NT2/D1 (cell line): ENCODE measurements at regions not wholly inside any gene's neighbourhood (a gene's known extent, or its start where the extent isn't known, plus 50 kb on each side); places are given as distances from the start of the nearest gene placed in this dataset.

Source experiments
- DNase-seq: peaks from one replicate; pipeline ENCODE4 v3.0.0-alpha.2; 2011; ENCODE audit warnings: low read depth, low spot score
- H3K27me3 ChIP-seq: 2 replicates; pipeline ENCODE4 v1.6.0; 2011; ENCODE audit warnings: mild to moderate bottlenecking; ENCODE audit not compliant: insufficient read length, insufficient read depth
- H3K36me3 ChIP-seq: 2 replicates; pipeline ENCODE4 v1.6.1; 2011; ENCODE audit warnings: mild to moderate bottlenecking, low read length, mixed read lengths; ENCODE audit not compliant: insufficient read depth, insufficient read length
- H3K4me1 ChIP-seq: 2 replicates; pipeline ENCODE4 v1.5.1; 2011; ENCODE audit not compliant: insufficient read depth, insufficient read length
- H3K4me3 ChIP-seq: 2 replicates; pipeline ENCODE4 v1.5.1; 2011; ENCODE audit warnings: low read depth; ENCODE audit not compliant: insufficient read length
- H3K9ac ChIP-seq: 2 replicates; pipeline ENCODE4 v1.6.0; 2011; ENCODE audit warnings: low read depth; ENCODE audit not compliant: insufficient read length
- H3K9me3 ChIP-seq: 2 replicates; pipeline ENCODE4 v1.5.1; 2011; ENCODE audit warnings: mild to moderate bottlenecking, low read length; ENCODE audit not compliant: insufficient read depth
- SUZ12 ChIP-seq: IDR thresholded peaks from 2 replicates; pipeline ENCODE4 v1.6.1; 2011; ENCODE audit not compliant: insufficient read length, insufficient read depth; ENCODE audit errors: extremely low read depth
- YY1 ChIP-seq: IDR thresholded peaks from 2 replicates; pipeline ENCODE4 v1.6.1; 2011; ENCODE audit not compliant: insufficient read length, insufficient read depth
- ZNF274 ChIP-seq: IDR thresholded peaks from 2 replicates; pipeline ENCODE4 v1.6.1; 2011; ENCODE audit warnings: mild to moderate bottlenecking, low read depth, low read length

DNA sequence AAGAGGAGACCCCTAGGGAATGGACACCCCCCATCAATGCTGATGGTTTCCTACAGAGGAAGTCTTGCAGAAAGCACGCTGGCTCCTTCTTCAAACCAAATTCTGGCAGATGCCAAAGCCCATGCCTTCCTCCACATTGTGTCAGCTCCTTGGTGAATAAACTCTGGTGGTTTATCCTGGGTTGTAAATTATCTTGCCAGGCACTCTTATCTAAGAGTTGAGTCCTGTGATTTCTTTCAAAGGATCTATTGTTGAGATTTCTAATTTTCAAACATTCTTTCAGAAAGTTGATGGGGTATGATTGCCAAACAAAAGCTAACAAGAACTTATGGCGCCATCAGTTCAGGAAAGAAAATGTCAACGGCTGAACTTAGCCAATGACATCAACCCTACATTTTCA is 160.4 kb downstream of the NSG2 start:
- no peak for TF ChIP-seq YY1
- no peak for TF ChIP-seq SUZ12
- no peak for TF ChIP-seq ZNF274
- Histone ChIP-seq H3K4me1 (no peaks in the 10 kb centered on the region), H3K4me3 (no peak overlapping the region), H3K27me3 (no peaks in the 10 kb centered on the region), H3K36me3 (no peaks in the 10 kb centered on the region), H3K9ac (no peak overlapping the region), H3K9me3 (no peaks in the 10 kb centered on the region)
- no peak for DNase-seq

DNA sequence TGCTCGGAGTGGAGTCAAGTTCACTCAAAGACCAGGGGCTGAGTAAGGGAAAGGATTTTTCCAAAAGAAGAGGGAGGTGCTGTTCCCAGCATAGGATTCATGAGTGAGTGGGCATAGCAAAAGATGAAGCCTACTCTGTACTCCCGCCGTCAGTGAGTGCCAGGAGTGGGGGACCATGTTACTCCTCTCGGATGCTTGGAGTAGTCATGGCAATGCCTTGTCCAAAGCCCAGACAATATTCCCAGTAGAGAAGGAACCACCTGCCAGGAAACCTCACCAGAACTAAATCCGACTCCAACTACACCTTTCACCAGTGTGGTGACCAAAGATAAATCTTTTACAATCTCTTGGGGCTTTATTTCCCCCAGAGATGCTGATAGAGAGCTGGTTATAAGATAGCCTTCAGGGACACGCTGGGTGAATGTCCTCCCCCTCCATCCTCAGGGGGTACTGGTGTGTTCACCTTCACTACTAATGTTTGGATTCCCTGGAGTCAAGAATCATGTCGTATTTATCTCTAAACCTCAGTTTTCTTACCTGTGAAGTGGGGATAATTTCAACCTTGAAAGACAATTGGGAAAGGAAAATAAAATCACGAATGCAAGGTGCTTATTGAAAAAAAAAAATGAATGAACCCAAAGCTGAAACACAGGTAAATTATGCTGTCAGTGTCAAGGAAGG is 165.2 kb downstream of the NSG2 start:
- no peak overlapping the region for H3K9ac ChIP-seq
- no peaks in the 10 kb centered on the region for H3K4me1 ChIP-seq
- TF ChIP-seq ZNF274 (no peak), YY1 (no peak)
- H3K36me3 ChIP-seq, result no peaks in the 10 kb centered on the region
- no peaks in the 10 kb centered on the region for H3K9me3 ChIP-seq
- H3K27me3 ChIP-seq, result peaks cover 6% of the 10 kb centered on the region
- no peak for DNase-seq
- no peak overlapping the region for H3K4me3 ChIP-seq

DNA sequence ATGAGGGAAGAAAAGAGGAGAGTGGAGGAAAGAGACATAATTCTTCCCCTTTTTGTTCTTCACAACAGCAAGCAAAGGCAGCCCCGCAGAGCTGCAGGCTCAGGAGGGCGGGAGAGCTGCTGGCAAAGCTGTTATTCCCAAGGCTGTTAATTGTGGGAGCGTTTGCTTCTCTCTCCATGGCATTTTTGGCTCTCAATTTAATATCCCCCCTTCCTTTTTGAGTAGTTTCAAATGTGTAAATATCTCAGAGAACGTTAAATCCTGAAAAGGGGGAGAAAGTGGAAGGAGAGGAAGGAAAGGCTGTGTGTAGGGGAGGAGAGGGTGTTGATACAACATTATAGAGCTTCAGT is 165.7 kb downstream of the NSG2 start:
- no peaks in the 10 kb centered on the region for H3K4me1 ChIP-seq
- no peak for DNase-seq
- H3K27me3 ChIP-seq, result peaks cover 6% of the 10 kb centered on the region
- H3K9me3 ChIP-seq, result no peaks in the 10 kb centered on the region
- TF ChIP-seq ZNF274 (no peak), SUZ12 (no peak), YY1 (no peak)
- H3K36me3 ChIP-seq, result no peaks in the 10 kb centered on the region
- no peak overlapping the region for H3K4me3 ChIP-seq
- H3K9ac ChIP-seq, result no peak overlapping the region

GRCh38 chr5:174217527-174217926 is 172.0 kb downstream of the NSG2 start:
- H3K9ac ChIP-seq, result no peak overlapping the region
- H3K27me3 ChIP-seq, result peaks cover 6% of the 10 kb centered on the region
- H3K9me3 ChIP-seq, result no peaks in the 10 kb centered on the region
- no peaks in the 10 kb centered on the region for H3K4me1 ChIP-seq
- TF ChIP-seq SUZ12 (no peak), YY1 (no peak), ZNF274 (no peak)
- H3K4me3 ChIP-seq, result no peak overlapping the region
- DNase-seq, result no peak
- no peaks in the 10 kb centered on the region for H3K36me3 ChIP-seq

GRCh38 chr5:174218162-174218561 is 172.7 kb downstream of the NSG2 start:
- Histone ChIP-seq H3K4me1 (no peaks in the 10 kb centered on the region), H3K9me3 (no peaks in the 10 kb centered on the region), H3K4me3 (no peak overlapping the region), H3K9ac (no peak overlapping the region), H3K36me3 (no peaks in the 10 kb centered on the region), H3K27me3 (peaks cover 6% of the 10 kb centered on the region)
- no peak for DNase-seq
- no peak for TF ChIP-seq YY1
- TF ChIP-seq SUZ12, result no peak
- TF ChIP-seq ZNF274, result no peak

DNA sequence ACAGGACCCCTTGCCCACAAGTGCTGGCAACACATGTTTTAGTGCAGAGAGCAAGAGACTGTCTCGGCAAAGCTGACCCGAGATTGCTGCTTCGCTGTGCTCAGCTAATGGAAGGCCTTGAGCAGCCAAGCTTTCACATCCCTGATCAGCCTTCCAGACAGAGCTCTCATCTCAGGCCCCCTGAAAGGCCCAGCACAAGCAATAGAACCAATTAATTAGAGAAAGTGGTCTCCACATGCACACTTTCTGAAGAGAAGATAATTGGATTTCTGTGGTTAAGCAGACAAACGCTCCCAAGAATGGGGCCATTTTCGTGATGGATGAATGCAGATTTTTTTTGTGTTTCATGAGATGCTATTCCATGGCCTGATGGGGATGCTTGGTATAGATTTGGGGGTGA is 174.9 kb downstream of the NSG2 start:
- Histone ChIP-seq H3K4me3 (no peak overlapping the region), H3K36me3 (no peaks in the 10 kb centered on the region), H3K27me3 (no peaks in the 10 kb centered on the region), H3K4me1 (no peaks in the 10 kb centered on the region), H3K9ac (no peak overlapping the region), H3K9me3 (no peaks in the 10 kb centered on the region)
- DNase-seq, result no peak
- TF ChIP-seq SUZ12 (no peak), ZNF274 (no peak), YY1 (no peak)

GRCh38 chr5:174221436-174221835 is 175.9 kb downstream of the NSG2 start:
- Histone ChIP-seq H3K36me3 (no peaks in the 10 kb centered on the region), H3K9ac (no peak overlapping the region)
- no peak for TF ChIP-seq SUZ12
- TF ChIP-seq ZNF274, result no peak

More at GRCh38 chr5:174221436-174221835, 175.9 kb downstream of the NSG2 start:
- H3K27me3 ChIP-seq, result no peaks in the 10 kb centered on the region
- H3K9me3 ChIP-seq, result no peaks in the 10 kb centered on the region
- no peak for DNase-seq
- H3K4me3 ChIP-seq, result no peak overlapping the region
- H3K4me1 ChIP-seq, result no peaks in the 10 kb centered on the region
